ENCODE measurements at regions not wholly inside any gene's neighbourhood (a gene's known extent, or its start where the extent isn't known, plus 50 kb on each side); places are given as distances from the start of the nearest gene placed in this dataset.

- Histone ChIP-seq H3K27ac (no peak overlapping the region), H3K9me3 (no peaks in the 10 kb centered on the region), H3K27me3 (no peaks in the 10 kb centered on the region), H3K36me3 (no peaks in the 10 kb centered on the region), H3K4me1 (no peaks in the 10 kb centered on the region), H3K4me3 (no peak overlapping the region)
- intact Hi-C loops (cut with DNase I) = no loop called here
- TF ChIP-seq, protein P1, sequence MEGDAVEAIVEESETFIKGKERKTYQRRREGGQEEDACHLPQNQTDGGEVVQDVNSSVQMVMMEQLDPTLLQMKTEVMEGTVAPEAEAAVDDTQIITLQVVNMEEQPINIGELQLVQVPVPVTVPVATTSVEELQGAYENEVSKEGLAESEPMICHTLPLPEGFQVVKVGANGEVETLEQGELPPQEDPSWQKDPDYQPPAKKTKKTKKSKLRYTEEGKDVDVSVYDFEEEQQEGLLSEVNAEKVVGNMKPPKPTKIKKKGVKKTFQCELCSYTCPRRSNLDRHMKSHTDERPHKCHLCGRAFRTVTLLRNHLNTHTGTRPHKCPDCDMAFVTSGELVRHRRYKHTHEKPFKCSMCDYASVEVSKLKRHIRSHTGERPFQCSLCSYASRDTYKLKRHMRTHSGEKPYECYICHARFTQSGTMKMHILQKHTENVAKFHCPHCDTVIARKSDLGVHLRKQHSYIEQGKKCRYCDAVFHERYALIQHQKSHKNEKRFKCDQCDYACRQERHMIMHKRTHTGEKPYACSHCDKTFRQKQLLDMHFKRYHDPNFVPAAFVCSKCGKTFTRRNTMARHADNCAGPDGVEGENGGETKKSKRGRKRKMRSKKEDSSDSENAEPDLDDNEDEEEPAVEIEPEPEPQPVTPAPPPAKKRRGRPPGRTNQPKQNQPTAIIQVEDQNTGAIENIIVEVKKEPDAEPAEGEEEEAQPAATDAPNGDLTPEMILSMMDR (IDR thresholded peaks at IDR 0.05) = no peak
- ATAC-seq (no peak), DNase-seq (no peak)
Measured at GRCh38 chr19:28386066-28386465, 826.9 kb downstream of the UQCRFS1 start.

DNA sequence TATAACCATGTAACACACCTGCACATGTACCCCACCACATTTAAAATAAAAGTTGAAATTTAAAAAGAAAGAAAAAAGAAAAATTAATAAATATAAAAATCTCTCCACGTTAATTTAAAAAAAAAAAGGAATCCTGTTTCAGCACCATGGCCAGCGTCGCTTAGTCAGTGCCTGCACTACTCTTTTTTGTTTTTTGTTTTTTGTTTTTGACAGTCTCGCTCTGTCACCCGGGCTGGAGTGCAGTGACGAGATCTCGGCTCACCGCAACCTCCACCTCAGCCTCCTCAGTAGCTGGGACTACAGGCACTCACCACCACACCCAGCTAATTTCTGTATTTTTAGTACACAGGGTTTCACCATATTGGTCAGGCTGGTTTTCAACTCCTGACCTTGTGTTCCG, 835.9 kb downstream of the UQCRFS1 start:
- Histone ChIP-seq H3K27ac (no peak overlapping the region), H3K4me1 (no peaks in the 10 kb centered on the region), H3K27me3 (no peaks in the 10 kb centered on the region), H3K36me3 (no peaks in the 10 kb centered on the region), H3K4me3 (no peak overlapping the region), H3K9me3 (no peaks in the 10 kb centered on the region)
- intact Hi-C loops (cut with DNase I) = no loop called here
- TF ChIP-seq, protein P1 (IDR thresholded peaks at IDR 0.05) = no peak
- ATAC-seq (no peak), DNase-seq (no peak)

DNA sequence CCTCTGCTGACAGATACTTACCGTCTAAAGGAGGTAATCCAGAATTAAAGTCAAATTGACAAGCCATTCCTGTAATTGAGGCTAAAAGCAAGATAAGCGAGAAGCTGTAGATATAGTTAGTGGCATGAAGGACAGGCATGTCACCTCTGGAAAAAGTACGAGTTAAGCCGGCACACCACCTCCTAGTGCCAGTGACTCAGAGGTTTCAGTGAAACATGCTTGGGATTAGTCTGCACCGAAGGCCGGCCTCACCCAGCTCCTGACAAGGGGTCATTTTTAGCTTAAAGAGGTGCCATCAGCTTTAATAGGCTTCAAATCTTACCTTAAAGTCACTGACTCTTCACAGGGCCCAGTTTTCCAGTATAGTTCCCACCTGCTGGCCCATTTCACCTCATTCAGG, 838.0 kb downstream of the UQCRFS1 start:
- no peak overlapping the region for H3K27ac ChIP-seq
- TF ChIP-seq, protein P1 (IDR thresholded peaks at IDR 0.05) = no peak
- DNase-seq (no peak), ATAC-seq (no peak)
- no peak overlapping the region for H3K4me3 ChIP-seq
- no peaks in the 10 kb centered on the region for H3K27me3 ChIP-seq
- H3K4me1 ChIP-seq = no peaks in the 10 kb centered on the region
- H3K36me3 ChIP-seq = no peaks in the 10 kb centered on the region
- intact Hi-C loops (cut with DNase I) = no loop called here
- no peaks in the 10 kb centered on the region for H3K9me3 ChIP-seq

DNA sequence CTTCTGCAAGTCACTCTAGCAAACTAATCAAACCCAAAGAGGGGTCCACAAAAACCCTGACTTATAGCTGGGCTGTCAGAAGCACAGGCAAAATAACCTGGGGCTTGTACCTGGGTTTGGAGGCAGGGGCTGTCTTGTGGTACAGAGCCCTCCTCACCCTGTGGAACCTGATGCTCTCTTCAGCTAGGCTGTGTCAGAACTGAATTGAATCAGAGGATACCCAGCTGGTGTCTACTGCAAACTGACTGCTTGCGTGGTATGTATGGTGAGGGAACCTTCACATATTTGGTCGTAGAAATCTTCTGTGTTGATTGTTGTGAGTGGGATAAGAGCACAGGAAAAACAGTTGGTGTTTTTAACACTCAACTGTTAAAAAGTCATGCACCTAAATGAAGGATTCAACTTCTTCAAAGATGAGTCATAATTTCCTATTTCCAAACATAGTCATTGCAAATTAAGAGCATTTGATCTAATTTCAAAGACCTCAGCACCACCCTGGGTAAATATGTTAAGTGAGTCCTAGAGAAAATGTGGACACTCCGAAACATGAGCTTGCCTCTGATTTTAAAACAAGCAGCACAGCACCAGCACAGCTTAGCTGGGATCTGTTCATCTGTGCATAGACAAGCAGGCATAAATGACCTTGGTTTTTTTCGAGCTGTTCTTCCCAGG, 840.2 kb downstream of the UQCRFS1 start:
- DNase-seq (no peak), ATAC-seq (no peak)
- Histone ChIP-seq H3K27me3 (no peaks in the 10 kb centered on the region), H3K9me3 (no peaks in the 10 kb centered on the region), H3K36me3 (no peaks in the 10 kb centered on the region), H3K4me1 (no peaks in the 10 kb centered on the region), H3K27ac (no peak overlapping the region), H3K4me3 (no peak overlapping the region)
- intact Hi-C loops (cut with DNase I) = no loop called here
- TF ChIP-seq, protein P1 (IDR thresholded peaks at IDR 0.05) = no peak

- no peak overlapping the region for H3K4me3 ChIP-seq
- no peaks in the 10 kb centered on the region for H3K9me3 ChIP-seq
- H3K36me3 ChIP-seq = no peaks in the 10 kb centered on the region
- no peak for DNase-seq
- TF ChIP-seq, protein P1 (IDR thresholded peaks at IDR 0.05) = no peak
- H3K27me3 ChIP-seq = no peaks in the 10 kb centered on the region
- no peak overlapping the region for H3K27ac ChIP-seq
- intact Hi-C loops (cut with DNase I) = no loop called here
- no peaks in the 10 kb centered on the region for H3K4me1 ChIP-seq
- ATAC-seq = no peak
Measured at GRCh38 chr19:28367146-28367545, 845.8 kb downstream of the UQCRFS1 start.

DNA sequence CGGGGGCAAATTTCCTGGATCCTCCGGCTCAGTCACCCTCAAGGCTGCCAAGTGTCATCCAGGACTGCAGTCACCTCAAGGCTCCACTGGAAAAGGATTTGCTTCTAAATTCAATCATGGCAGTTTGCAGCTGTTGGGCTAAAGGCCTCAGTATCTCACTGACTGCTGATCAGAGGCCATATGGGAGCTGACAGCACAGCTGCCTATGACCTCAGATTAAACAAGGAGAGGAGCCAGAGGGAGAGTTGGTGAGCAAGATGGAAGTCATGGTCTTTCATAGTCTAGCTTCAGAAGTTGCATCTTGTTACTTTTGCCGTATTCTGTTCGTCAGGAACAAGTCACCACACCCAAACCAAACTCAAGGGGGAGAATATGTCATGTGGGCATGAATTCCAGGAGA, 849.7 kb downstream of the UQCRFS1 start:
- H3K9me3 ChIP-seq = no peaks in the 10 kb centered on the region
- intact Hi-C loops (cut with DNase I) = no loop called here
- ATAC-seq (no peak), DNase-seq (no peak)
- H3K27ac ChIP-seq = no peak overlapping the region
- TF ChIP-seq, protein P1 (IDR thresholded peaks at IDR 0.05) = no peak
- H3K27me3 ChIP-seq = no peaks in the 10 kb centered on the region
- H3K4me3 ChIP-seq = no peak overlapping the region
- H3K36me3 ChIP-seq = no peaks in the 10 kb centered on the region
- H3K4me1 ChIP-seq = no peaks in the 10 kb centered on the region

Measured in upper lobe of right lung (tissue), 1 donor.